AG04450 (cell line): ENCODE measurements at regions not wholly inside any gene's neighbourhood (a gene's known extent, or its start where the extent isn't known, plus 50 kb on each side); places are given as distances from the start of the nearest gene placed in this dataset.
A peak's percentile ranks its signal among the peaks of the same experiment; 100 is the strongest.

Experiments used
- CTCF ChIA-PET: fragments of 300-600, 350-600 bp; formaldehyde crosslinking; extraction: SDS; loops from one replicate; lab custom pipeline; 2022; ENCODE audit warnings: antibody characterized with exemption, inconsistent platforms; lab: Charles Lee
- POLR2A ChIA-PET: fragments of 350-600 bp; formaldehyde crosslinking; extraction: SDS; loops from one replicate; lab custom pipeline; 2021; ENCODE audit warnings: antibody characterized with exemption, inconsistent platforms; lab: Yijun Ruan, JAX
- DNase-seq: peaks from one replicate; pipeline ENCODE4 v3.0.0-alpha.2; 2011; ENCODE audit warnings: low read depth, low spot score
- H3K27ac ChIP-seq: one replicate; pipeline ENCODE4 v1.5.1; 2012; ENCODE audit warnings: low read depth, low read length, control low read depth
- H3K27me3 ChIP-seq: one replicate; pipeline ENCODE4 v1.6.0; 2012; ENCODE audit warnings: low read length; ENCODE audit not compliant: control insufficient read depth, insufficient read depth
- H3K4me3 ChIP-seq: 2 replicates; pipeline ENCODE4 v1.5.1; 2011; ENCODE audit warnings: mild to moderate bottlenecking, low read depth, low read length, control low read depth
- H3K9me3 ChIP-seq: 2 replicates; pipeline ENCODE4 v1.5.1; 2012; ENCODE audit warnings: low read length; ENCODE audit not compliant: control insufficient read depth, insufficient read depth
- TF ChIP-seq, protein P1 (sequence below): IDR thresholded peaks from 2 replicates; pipeline ENCODE4 v1.5.1; 2011; ENCODE audit warnings: low read depth, low read length, control low read depth, inconsistent platforms

DNA sequence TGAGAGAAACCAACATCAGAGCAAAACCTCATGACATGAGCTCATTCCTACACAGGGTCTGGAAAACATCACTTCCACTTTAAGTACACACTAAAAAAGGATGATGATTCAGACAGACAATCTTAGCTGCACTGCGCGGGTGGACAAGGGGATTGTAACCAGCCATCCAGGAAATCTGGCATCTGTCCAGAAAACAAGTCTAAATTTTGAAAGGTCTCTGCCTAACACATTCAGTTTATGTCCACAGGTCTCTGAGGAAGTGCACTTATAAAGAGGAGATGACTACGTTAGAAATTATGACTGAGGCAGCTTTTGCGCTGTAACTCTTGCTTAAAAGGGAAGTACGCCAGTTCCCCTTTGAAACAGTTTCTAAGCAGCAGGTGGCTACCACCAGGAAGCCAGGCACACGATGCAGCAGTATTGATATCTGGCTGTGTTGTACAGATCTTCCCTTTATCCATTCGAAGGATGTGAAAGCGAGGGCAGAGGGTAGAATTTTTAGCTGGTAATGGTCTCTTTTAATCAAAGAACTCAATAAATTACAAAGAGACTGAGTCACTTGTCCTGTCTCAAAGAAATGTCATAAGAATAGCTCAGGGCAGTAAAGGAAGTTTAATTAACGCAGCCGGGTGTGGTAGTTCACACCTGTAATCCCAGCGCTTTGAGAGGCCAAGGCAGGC, 128.0 kb downstream of the SETD4 start:
- peak overlapping the region; percentile 28 for H3K4me3 ChIP-seq
- no peaks in the 10 kb centered on the region for H3K9me3 ChIP-seq
- H3K27ac ChIP-seq: peak overlapping the region; percentile 71
- peak; percentile 80 for DNase-seq
- H3K27me3 ChIP-seq: no peaks in the 10 kb centered on the region
- POLR2A ChIA-PET: interaction anchor here (0.6 kb wide), 2 partner anchors 95 to 150 kb away, joined by 3 to 5 read pairs; no protein-coding TSS in a partner anchor
- TF ChIP-seq, protein P1, sequence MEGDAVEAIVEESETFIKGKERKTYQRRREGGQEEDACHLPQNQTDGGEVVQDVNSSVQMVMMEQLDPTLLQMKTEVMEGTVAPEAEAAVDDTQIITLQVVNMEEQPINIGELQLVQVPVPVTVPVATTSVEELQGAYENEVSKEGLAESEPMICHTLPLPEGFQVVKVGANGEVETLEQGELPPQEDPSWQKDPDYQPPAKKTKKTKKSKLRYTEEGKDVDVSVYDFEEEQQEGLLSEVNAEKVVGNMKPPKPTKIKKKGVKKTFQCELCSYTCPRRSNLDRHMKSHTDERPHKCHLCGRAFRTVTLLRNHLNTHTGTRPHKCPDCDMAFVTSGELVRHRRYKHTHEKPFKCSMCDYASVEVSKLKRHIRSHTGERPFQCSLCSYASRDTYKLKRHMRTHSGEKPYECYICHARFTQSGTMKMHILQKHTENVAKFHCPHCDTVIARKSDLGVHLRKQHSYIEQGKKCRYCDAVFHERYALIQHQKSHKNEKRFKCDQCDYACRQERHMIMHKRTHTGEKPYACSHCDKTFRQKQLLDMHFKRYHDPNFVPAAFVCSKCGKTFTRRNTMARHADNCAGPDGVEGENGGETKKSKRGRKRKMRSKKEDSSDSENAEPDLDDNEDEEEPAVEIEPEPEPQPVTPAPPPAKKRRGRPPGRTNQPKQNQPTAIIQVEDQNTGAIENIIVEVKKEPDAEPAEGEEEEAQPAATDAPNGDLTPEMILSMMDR: no peak
- CTCF ChIA-PET: interaction anchor here (1.0 to 1.8 kb wide), 2 partner anchors 13 to 15 kb away, joined by 4 read pairs; no protein-coding TSS in a partner anchor

DNA sequence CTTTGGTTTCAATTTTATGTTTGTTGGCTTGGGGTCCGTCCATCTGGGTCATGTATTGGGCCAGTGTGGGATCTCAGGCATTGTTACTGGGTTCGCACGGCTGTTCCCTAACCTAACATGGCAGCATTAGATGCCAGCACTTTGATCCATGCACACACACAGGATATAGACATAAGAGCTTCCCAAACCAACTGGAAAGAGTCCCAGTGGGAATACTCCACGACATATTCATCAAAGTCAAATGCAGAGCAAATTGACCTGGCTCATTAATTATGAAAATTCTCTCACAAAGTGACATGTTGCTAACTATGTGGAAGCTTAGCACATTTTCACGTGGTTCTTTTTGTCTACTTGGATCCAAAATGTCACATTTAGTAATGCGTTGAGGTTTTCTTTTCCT, 130.4 kb downstream of the SETD4 start:
- Histone ChIP-seq H3K27ac (no peak overlapping the region), H3K9me3 (no peaks in the 10 kb centered on the region), H3K27me3 (no peaks in the 10 kb centered on the region), H3K4me3 (no peak overlapping the region)
- DNase-seq: no peak
- ChIA-PET POLR2A (no interaction called here), CTCF (interaction anchor here (1.1 kb wide), 1 partner anchor 11 kb away, joined by 3 read pairs; no protein-coding TSS in a partner anchor)
- TF ChIP-seq, protein P1: no peak

DNA sequence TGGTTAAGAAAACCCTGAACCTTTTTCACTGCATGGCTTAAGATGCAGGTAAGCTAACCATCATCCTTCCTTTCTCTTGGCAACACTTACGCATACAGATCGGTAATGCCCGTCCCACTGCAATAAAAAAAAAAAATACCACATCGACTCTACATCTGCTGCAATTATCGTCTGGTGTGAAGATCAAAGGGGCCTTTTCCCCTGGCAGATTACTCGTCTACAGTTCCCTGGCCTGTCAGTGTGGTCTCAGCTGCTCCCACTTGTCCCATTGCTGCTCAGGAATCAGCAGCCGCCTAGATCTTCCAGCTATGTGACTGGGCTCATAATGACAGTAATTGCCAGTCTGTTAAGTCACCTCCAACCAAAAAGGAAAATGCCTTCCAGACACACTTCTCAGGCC, 133.1 kb downstream of the SETD4 start:
- ChIA-PET CTCF (no interaction called here), POLR2A (no interaction called here)
- no peaks in the 10 kb centered on the region for H3K27me3 ChIP-seq
- no peak overlapping the region for H3K4me3 ChIP-seq
- DNase-seq: no peak
- TF ChIP-seq, protein P1: no peak
- no peaks in the 10 kb centered on the region for H3K9me3 ChIP-seq
- H3K27ac ChIP-seq: no peak overlapping the region

DNA sequence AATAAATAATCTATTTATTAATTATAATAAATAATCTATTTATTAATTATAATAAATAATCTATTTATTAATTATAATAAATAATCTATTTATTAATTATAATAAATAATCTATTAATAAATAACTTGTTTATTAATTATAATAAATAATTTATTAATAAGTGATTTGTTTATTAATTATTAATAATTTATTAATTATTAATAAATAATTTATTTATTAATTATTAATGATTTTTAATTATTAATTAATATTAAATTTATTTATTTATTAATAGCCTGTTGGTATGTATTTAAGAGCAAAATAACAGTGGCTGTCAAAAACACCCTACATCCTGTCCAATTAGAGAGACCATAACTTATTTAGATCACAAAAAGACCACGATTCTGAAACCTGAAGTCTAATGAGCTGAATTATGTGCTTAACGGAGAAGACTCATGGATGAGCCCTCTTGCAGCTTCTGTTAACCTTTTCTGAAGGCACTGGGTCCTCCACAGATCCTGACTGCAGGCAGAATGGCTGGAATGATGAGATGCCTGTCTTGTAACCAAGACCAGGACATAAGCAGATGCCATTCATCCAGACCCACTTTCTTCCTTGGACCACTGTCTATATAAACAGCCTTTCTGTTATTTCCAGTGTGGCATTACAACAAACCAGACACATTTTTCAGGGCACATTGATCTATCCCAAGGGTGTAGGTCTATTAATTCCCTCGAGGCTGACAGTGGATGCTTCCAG, 134.2 kb downstream of the SETD4 start:
- H3K27ac ChIP-seq: no peak overlapping the region
- no peaks in the 10 kb centered on the region for H3K27me3 ChIP-seq
- H3K4me3 ChIP-seq: no peak overlapping the region
- TF ChIP-seq, protein P1: no peak
- no peaks in the 10 kb centered on the region for H3K9me3 ChIP-seq
- DNase-seq: no peak
- ChIA-PET CTCF (no interaction called here), POLR2A (no interaction called here)

DNA sequence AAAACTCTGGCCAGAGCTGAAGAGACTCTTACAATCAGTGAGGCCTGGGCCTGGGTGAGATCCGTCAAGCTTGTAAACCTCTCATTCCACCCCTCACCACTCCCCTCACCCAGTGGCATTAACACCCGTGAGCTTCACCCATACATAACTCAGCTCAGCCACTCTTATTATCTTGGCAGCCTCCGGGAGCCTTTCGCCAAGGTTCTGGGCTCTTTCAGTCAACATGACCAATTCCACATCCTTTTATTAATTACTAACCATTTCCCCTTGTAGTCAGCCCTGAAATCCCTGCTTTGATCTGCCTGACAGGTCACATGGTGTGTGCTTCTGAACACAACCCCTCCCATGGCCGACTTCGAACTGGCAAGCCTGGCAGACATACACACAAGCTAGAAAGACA, 134.8 kb downstream of the SETD4 start:
- Histone ChIP-seq H3K9me3 (no peaks in the 10 kb centered on the region), H3K27me3 (no peaks in the 10 kb centered on the region), H3K27ac (peak overlapping the region; percentile 68), H3K4me3 (no peak overlapping the region)
- TF ChIP-seq, protein P1: no peak
- ChIA-PET POLR2A (no interaction called here), CTCF (no interaction called here)
- DNase-seq: no peak
